Naive thymus-derived CD8-positive, alpha-beta T cell (primary cell): ENCODE measurements at regions not wholly inside any gene's neighbourhood (a gene's known extent, or its start where the extent isn't known, plus 50 kb on each side); places are given as distances from the start of the nearest gene placed in this dataset.

Source experiments
- ATAC-seq, 2 donors: fragments of 150-1000 bp; cut with Tn5 transposase in 1 of 2; sonication (Bioruptor Pico), chemical (Tn5 transposase) in 1 of 2; 1 replicate in 1 of 2; 2 replicates in 1 of 2; pipeline ENCODE4 v1.10.0; 2021; ENCODE audit warnings: mild to moderate bottlenecking in 2 of 2, moderate library complexity in 2 of 2
- POLR2A ChIA-PET: fragments of 350-600 bp; sonication (Branson Sonifier 250); formaldehyde crosslinking; loops from one replicate; lab custom pipeline; 2021; ENCODE audit warnings: antibody characterized with exemption; lab: Charles Lee
- DNase-seq, 10 donors: peaks; one replicate each; pipeline versions ENCODE4 v3.0.0 to v3.0.0-alpha.2; 2020 to 2022
- H3K27ac Mint-ChIP-seq, 10 donors: one replicate each; pipeline ENCODE4 v1.8.0; 2020 to 2022; ENCODE audit warnings: mild to moderate bottlenecking in 10 of 10, mixed read lengths in 10 of 10, moderate library complexity in 4 of 10, inconsistent platforms in 1 of 10
- H3K27me3 Mint-ChIP-seq, 5 donors: one replicate each; pipeline ENCODE4 v1.8.0; 2021 to 2022; ENCODE audit warnings: mixed read lengths in 5 of 5
- H3K36me3 Mint-ChIP-seq, 3 donors: one replicate each; pipeline ENCODE4 v1.8.0; 2020 to 2022; ENCODE audit warnings: mixed read lengths in 3 of 3, mild to moderate bottlenecking in 2 of 3, inconsistent platforms in 1 of 3
- H3K4me1 Mint-ChIP-seq, 4 donors: one replicate each; pipeline ENCODE4 v1.8.0; 2021 to 2022; ENCODE audit warnings: mixed read lengths in 4 of 4
- H3K4me3 Mint-ChIP-seq, 10 donors: one replicate each; pipeline ENCODE4 v1.8.0; 2020 to 2022; ENCODE audit warnings: mild to moderate bottlenecking in 10 of 10, mixed read lengths in 10 of 10, moderate library complexity in 6 of 10, inconsistent platforms in 1 of 10
- H3K9me3 Mint-ChIP-seq, 9 donors: one replicate each; pipeline ENCODE4 v1.8.0; 2020 to 2022; ENCODE audit warnings: mixed read lengths in 9 of 9, mild to moderate bottlenecking in 3 of 9, inconsistent platforms in 1 of 9, moderate library complexity in 1 of 9

- H3K27ac Mint-ChIP-seq, result no peak overlapping the region
- H3K4me3 Mint-ChIP-seq, result no peak overlapping the region
- no peak for DNase-seq
- H3K36me3 Mint-ChIP-seq, result no peaks in the 10 kb centered on the region
- ATAC-seq, result no peak
- POLR2A ChIA-PET, result no interaction called here
- peaks cover 0 to 2% (median 0%) of the 10 kb centered on the region in 4 donors for H3K4me1 Mint-ChIP-seq
- H3K27me3 Mint-ChIP-seq, result peaks cover 0 to 10% (median 0%) of the 10 kb centered on the region in 5 donors
- H3K9me3 Mint-ChIP-seq, result peaks cover 0 to 4% (median 0%) of the 10 kb centered on the region in 9 donors
These were observed 307.9 kb upstream of the IGFBP7 start for GRCh38 chr4:57418133-57418532.

GRCh38 chr4:57412259-57413054 lies 302.3 kb upstream of the IGFBP7 start:
- ATAC-seq, result no peak
- Mint-ChIP-seq H3K27ac (no peak overlapping the region), H3K9me3 (no peaks in the 10 kb centered on the region), H3K4me3 (no peak overlapping the region), H3K4me1 (no peaks in the 10 kb centered on the region), H3K27me3 (no peaks in the 10 kb centered on the region), H3K36me3 (no peaks in the 10 kb centered on the region)
- POLR2A ChIA-PET, result no interaction called here
- no peak for DNase-seq

GRCh38 chr4:57410331-57411052 lies 300.3 kb upstream of the IGFBP7 start:
- no peaks in the 10 kb centered on the region for H3K27me3 Mint-ChIP-seq
- no peak overlapping the region for H3K4me3 Mint-ChIP-seq
- H3K9me3 Mint-ChIP-seq, result no peaks in the 10 kb centered on the region
- ATAC-seq (no peak), DNase-seq (no peak)
- POLR2A ChIA-PET, result no interaction called here
- no peaks in the 10 kb centered on the region for H3K4me1 Mint-ChIP-seq
- no peaks in the 10 kb centered on the region for H3K36me3 Mint-ChIP-seq
- no peak overlapping the region for H3K27ac Mint-ChIP-seq

- Mint-ChIP-seq H3K27ac (no peak overlapping the region), H3K4me1 (no peaks in the 10 kb centered on the region), H3K27me3 (peaks cover 0 to 8% (median 0%) of the 10 kb centered on the region in 5 donors), H3K36me3 (no peaks in the 10 kb centered on the region), H3K4me3 (no peak overlapping the region), H3K9me3 (peaks cover 0 to 3% (median 0%) of the 10 kb centered on the region in 9 donors)
- ATAC-seq (no peak), DNase-seq (no peak)
- POLR2A ChIA-PET, result no interaction called here
These were observed 295.2 kb upstream of the IGFBP7 start for GRCh38 chr4:57405359-57405758.

GRCh38 chr4:57404483-57404882 lies 294.3 kb upstream of the IGFBP7 start:
- Mint-ChIP-seq H3K27ac (no peak overlapping the region), H3K4me1 (no peaks in the 10 kb centered on the region), H3K9me3 (peaks cover 0 to 3% (median 0%) of the 10 kb centered on the region in 9 donors), H3K36me3 (no peaks in the 10 kb centered on the region), H3K4me3 (no peak overlapping the region), H3K27me3 (peaks cover 0 to 8% (median 0%) of the 10 kb centered on the region in 5 donors)
- POLR2A ChIA-PET, result no interaction called here
- no peak for ATAC-seq
- DNase-seq, result no peak

GRCh38 chr4:57403591-57403990 lies 293.4 kb upstream of the IGFBP7 start:
- POLR2A ChIA-PET, result no interaction called here
- H3K27ac Mint-ChIP-seq, result no peak overlapping the region
- H3K9me3 Mint-ChIP-seq, result peaks cover 0 to 3% (median 0%) of the 10 kb centered on the region in 9 donors
- ATAC-seq, result no peak
- no peak for DNase-seq
- no peaks in the 10 kb centered on the region for H3K4me1 Mint-ChIP-seq
- no peaks in the 10 kb centered on the region for H3K36me3 Mint-ChIP-seq
- peaks cover 0 to 8% (median 0%) of the 10 kb centered on the region in 5 donors for H3K27me3 Mint-ChIP-seq
- H3K4me3 Mint-ChIP-seq, result no peak overlapping the region

- H3K4me3 Mint-ChIP-seq, result no peak overlapping the region
- H3K36me3 Mint-ChIP-seq, result no peaks in the 10 kb centered on the region
- POLR2A ChIA-PET, result no interaction called here
- H3K27ac Mint-ChIP-seq, result no peak overlapping the region
- DNase-seq (no peak), ATAC-seq (no peak)
- H3K27me3 Mint-ChIP-seq, result peaks cover 0 to 8% (median 2%) of the 10 kb centered on the region in 5 donors
- H3K4me1 Mint-ChIP-seq, result no peaks in the 10 kb centered on the region
- peaks cover 0 to 4% (median 0%) of the 10 kb centered on the region in 9 donors for H3K9me3 Mint-ChIP-seq
These were observed 291.4 kb upstream of the IGFBP7 start for GRCh38 chr4:57401586-57401985.

- H3K36me3 Mint-ChIP-seq, result no peaks in the 10 kb centered on the region
- no peak for ATAC-seq
- POLR2A ChIA-PET, result no interaction called here
These were observed 268.6 kb upstream of the IGFBP7 start for GRCh38 chr4:57378766-57379165.

GRCh38 chr4:57374866-57375595 lies 264.8 kb upstream of the IGFBP7 start:
- H3K4me3 Mint-ChIP-seq, result no peak overlapping the region
- no peak overlapping the region for H3K27ac Mint-ChIP-seq
- H3K9me3 Mint-ChIP-seq, result peaks cover 0 to 6% (median 0%) of the 10 kb centered on the region in 9 donors
- peaks cover 0 to 25% (median 2%) of the 10 kb centered on the region in 5 donors for H3K27me3 Mint-ChIP-seq
- ATAC-seq (no peak), DNase-seq (no peak)
- no peaks in the 10 kb centered on the region for H3K4me1 Mint-ChIP-seq
- POLR2A ChIA-PET, result no interaction called here
- H3K36me3 Mint-ChIP-seq, result no peaks in the 10 kb centered on the region

More at GRCh38 chr4:57378766-57379165, 268.6 kb upstream of the IGFBP7 start:
- DNase-seq, result no peak
- H3K27ac Mint-ChIP-seq, result no peak overlapping the region
- peaks cover 0 to 12% (median 3%) of the 10 kb centered on the region in 9 donors for H3K9me3 Mint-ChIP-seq
- peaks cover 0 to 9% (median 3%) of the 10 kb centered on the region in 5 donors for H3K27me3 Mint-ChIP-seq
- H3K4me1 Mint-ChIP-seq, result no peaks in the 10 kb centered on the region
- H3K4me3 Mint-ChIP-seq, result no peak overlapping the region

GRCh38 chr4:57373991-57374390 lies 263.8 kb upstream of the IGFBP7 start:
- no peaks in the 10 kb centered on the region for H3K36me3 Mint-ChIP-seq
- ATAC-seq (no peak), DNase-seq (no peak)
- H3K4me3 Mint-ChIP-seq, result no peak overlapping the region
- no peak overlapping the region for H3K27ac Mint-ChIP-seq
- H3K9me3 Mint-ChIP-seq, result peaks cover 0 to 5% (median 0%) of the 10 kb centered on the region in 9 donors
- H3K4me1 Mint-ChIP-seq, result no peaks in the 10 kb centered on the region
- H3K27me3 Mint-ChIP-seq, result peaks cover 0 to 25% (median 2%) of the 10 kb centered on the region in 5 donors
- POLR2A ChIA-PET, result no interaction called here

- no peak overlapping the region for H3K27ac Mint-ChIP-seq
- no peaks in the 10 kb centered on the region for H3K36me3 Mint-ChIP-seq
- H3K27me3 Mint-ChIP-seq, result peaks cover 0 to 25% (median 2%) of the 10 kb centered on the region in 5 donors
- DNase-seq, result no peak
- no peak overlapping the region for H3K4me3 Mint-ChIP-seq
- no peak for ATAC-seq
- no peaks in the 10 kb centered on the region for H3K4me1 Mint-ChIP-seq
- POLR2A ChIA-PET, result no interaction called here
- peaks cover 0 to 11% (median 0%) of the 10 kb centered on the region in 9 donors for H3K9me3 Mint-ChIP-seq
These were observed 261.5 kb upstream of the IGFBP7 start for GRCh38 chr4:57371671-57372070.

GRCh38 chr4:57370691-57371090 lies 260.5 kb upstream of the IGFBP7 start:
- Mint-ChIP-seq H3K27me3 (peaks cover 0 to 25% (median 2%) of the 10 kb centered on the region in 5 donors), H3K36me3 (no peaks in the 10 kb centered on the region), H3K4me1 (no peaks in the 10 kb centered on the region), H3K27ac (no peak overlapping the region), H3K9me3 (peaks cover 0 to 11% (median 0%) of the 10 kb centered on the region in 9 donors), H3K4me3 (no peak overlapping the region)
- DNase-seq (no peak), ATAC-seq (no peak)
- POLR2A ChIA-PET, result no interaction called here

GRCh38 chr4:57369446-57369845 lies 259.3 kb upstream of the IGFBP7 start:
- Mint-ChIP-seq H3K4me3 (no peak overlapping the region), H3K4me1 (no peaks in the 10 kb centered on the region), H3K27ac (no peak overlapping the region), H3K36me3 (no peaks in the 10 kb centered on the region), H3K27me3 (peaks cover 0 to 23% (median 2%) of the 10 kb centered on the region in 5 donors), H3K9me3 (peaks cover 0 to 11% (median 0%) of the 10 kb centered on the region in 9 donors)
- ATAC-seq (no peak), DNase-seq (no peak)
- POLR2A ChIA-PET, result no interaction called here
